GM06990 (cell line): ENCODE measurements at regions not wholly inside any gene's neighbourhood (a gene's known extent, or its start where the extent isn't known, plus 50 kb on each side); places are given as distances from the start of the nearest gene placed in this dataset.

Source experiments
- DNase-seq: peaks from one replicate; pipeline ENCODE4 v3.0.0-alpha.2; 2011; ENCODE audit not compliant: insufficient read length; ENCODE audit errors: extremely low read depth
- H3K27me3 ChIP-seq: replicated peaks from 2 replicates; pipeline ENCODE4 v1.6.0; 2011; ENCODE audit warnings: low read length; ENCODE audit not compliant: control insufficient read depth, insufficient read depth
- H3K36me3 ChIP-seq: 2 replicates; pipeline ENCODE4 v1.5.1; 2011; ENCODE audit warnings: low read length; ENCODE audit not compliant: control insufficient read depth, insufficient read depth
- H3K4me3 ChIP-seq: replicated peaks from 2 replicates; pipeline ENCODE4 v1.5.1; 2011; ENCODE audit warnings: low read depth, mild to moderate bottlenecking, control low read depth, low read length
- TF ChIP-seq, protein P1 (sequence below): IDR thresholded peaks from 2 replicates; pipeline ENCODE4 v1.5.1; 2011; ENCODE audit warnings: low read length, control low read depth, mild to moderate bottlenecking, inconsistent platforms; ENCODE audit not compliant: insufficient read depth, poor library complexity, severe bottlenecking

DNA sequence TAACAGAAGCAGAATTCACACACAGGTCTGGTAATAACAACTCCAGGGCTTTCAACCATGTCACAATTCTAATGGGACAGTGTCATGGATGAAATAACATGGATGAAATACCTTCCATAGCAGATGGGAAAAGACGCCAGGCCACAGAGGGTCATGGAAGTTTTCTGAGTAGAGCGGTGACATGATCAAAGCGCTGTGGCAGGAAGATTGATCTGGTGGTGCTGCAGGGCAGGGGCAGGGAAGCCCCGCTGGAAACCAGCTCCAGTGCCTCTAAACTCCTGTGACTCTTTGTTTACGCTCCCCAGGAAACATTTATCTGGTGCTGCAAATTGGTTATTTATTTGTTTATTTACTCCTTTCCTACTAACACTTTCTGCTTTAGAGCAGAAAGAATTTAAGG, 108.3 kb upstream of the HMGA2 start:
- Histone ChIP-seq H3K36me3 (no peaks in the 10 kb centered on the region), H3K4me3 (no peak overlapping the region), H3K27me3 (peaks cover 1% of the 10 kb centered on the region)
- TF ChIP-seq, protein P1, sequence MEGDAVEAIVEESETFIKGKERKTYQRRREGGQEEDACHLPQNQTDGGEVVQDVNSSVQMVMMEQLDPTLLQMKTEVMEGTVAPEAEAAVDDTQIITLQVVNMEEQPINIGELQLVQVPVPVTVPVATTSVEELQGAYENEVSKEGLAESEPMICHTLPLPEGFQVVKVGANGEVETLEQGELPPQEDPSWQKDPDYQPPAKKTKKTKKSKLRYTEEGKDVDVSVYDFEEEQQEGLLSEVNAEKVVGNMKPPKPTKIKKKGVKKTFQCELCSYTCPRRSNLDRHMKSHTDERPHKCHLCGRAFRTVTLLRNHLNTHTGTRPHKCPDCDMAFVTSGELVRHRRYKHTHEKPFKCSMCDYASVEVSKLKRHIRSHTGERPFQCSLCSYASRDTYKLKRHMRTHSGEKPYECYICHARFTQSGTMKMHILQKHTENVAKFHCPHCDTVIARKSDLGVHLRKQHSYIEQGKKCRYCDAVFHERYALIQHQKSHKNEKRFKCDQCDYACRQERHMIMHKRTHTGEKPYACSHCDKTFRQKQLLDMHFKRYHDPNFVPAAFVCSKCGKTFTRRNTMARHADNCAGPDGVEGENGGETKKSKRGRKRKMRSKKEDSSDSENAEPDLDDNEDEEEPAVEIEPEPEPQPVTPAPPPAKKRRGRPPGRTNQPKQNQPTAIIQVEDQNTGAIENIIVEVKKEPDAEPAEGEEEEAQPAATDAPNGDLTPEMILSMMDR: no peak
- DNase-seq: no peak

DNA sequence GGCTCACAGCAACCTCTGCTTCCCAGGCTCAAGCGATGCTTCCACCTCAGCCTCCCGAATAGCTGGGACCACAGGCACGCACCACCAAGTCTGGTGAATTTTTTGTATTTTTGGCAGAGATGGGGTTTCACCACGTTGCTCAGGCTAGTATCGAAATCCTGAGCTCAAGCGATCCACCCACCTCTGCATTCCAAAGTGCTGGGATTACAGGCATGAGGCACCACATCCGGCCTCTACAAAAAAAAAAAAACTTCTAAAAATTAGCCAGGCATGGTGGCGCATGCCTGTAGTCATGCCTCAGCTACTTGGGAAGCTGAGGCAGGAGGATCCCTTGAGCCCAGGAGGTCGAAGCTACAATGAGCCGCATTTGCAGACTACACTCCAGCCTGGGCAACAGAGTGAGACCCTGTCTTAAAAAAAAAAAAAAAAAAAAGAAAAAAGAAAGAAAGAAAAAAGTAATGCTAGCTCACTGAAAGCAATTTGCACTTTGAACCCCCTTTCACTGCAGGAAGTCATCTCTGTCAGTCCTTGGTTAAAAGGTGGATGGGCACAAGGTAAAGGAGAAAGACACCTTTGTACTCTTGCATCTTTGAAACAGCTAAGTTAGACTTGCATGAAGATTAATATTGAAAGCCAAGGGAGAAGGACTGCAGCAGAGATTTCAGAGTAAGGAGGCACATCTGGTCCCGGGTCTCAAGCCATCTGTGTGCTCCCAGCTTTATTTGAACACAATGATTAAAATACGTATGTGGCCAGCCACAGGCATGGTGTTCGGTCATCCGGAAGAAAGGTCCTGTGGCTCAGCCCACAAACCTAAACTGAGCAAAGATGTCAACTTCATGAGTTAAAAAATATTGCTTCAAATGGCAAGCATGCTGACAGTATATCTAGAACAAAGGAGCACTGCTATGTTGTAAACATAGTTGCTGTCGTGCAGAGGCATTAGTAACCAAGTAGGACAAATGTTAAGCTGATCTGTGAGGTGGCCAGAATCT, 103.8 kb upstream of the HMGA2 start:
- no peak for DNase-seq
- H3K27me3 ChIP-seq: no peaks in the 10 kb centered on the region; the same call in 1 of the 2 replicates
- TF ChIP-seq, protein P1: no peak

DNA sequence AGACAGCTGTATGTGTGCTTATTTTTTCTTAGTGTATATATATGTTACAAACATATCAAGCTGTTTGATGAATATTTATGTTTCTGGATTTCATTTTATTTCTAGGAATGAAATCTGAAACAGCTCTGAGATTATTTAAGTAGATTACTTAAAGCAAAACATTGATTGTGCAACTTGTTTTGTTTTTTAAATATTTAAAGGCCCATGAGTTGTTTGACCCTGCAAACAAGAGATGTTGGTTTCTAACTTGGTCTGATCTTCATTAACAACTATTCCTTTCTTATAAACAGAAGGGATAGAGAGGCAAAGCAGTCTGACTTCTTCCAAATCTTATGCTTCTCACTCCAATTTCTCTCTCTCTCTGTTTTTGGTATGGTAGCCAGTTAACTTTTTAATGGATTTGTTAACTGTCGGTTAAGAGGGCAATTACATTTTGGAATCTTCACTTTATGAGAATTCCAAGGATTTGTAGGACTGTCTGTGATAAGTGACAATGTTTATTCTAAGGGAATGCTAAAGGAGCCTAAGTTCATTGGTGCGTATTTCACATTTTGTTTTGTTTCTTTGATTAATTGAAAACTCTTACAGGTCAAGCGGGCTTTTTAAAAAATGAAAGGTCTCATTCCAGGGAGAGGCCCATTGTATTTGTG, 102.6 kb upstream of the HMGA2 start:
- no peaks in the 10 kb centered on the region; the same call in 1 of the 2 replicates for H3K27me3 ChIP-seq
- TF ChIP-seq, protein P1: no peak
- H3K4me3 ChIP-seq: no peak overlapping the region
- no peaks in the 10 kb centered on the region for H3K36me3 ChIP-seq
- DNase-seq: no peak

More for the DNA sequence above, 103.8 kb upstream of the HMGA2 start:
- Histone ChIP-seq H3K36me3 (no peaks in the 10 kb centered on the region), H3K4me3 (no peak overlapping the region)

DNA sequence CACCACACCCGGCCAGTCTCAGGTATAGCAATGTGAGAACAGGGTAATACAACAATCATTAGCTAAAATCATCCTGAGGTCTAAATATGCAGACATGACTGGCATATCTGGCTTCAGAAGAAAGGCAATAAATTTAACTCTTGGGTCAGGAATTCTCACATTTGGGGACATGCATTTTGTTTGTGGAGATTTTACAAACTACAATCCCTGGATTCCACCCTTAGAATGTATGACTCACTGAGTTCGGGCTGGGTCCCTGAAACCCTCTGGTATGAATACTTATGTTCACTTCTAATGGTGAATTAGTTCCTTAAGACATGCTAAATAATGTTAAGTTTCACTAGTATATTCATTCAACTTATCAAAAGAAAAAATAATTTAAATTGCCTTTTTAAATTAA, 98.9 kb upstream of the HMGA2 start:
- Histone ChIP-seq H3K36me3 (no peaks in the 10 kb centered on the region), H3K27me3 (no peaks in the 10 kb centered on the region; the same call in 1 of the 2 replicates), H3K4me3 (no peak overlapping the region)
- TF ChIP-seq, protein P1: no peak
- no peak for DNase-seq

DNA sequence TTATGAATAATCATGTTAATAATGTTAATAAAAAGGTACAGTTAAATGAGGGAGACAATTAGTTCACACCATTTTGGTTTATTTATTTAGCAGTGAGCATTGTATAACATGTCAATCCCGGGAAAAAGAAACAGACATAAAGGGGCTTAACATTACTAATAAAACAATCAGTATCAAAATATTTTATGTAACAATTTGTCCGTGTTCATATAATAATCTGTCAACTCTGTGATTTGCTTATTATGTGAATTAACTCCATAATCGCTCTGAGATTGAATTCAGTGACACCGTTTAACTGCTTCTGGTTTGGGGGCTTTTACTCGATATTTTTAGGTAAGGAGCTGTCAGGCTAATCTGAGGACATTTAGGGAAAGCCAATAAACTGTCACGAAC, 95.8 kb upstream of the HMGA2 start:
- H3K36me3 ChIP-seq: no peaks in the 10 kb centered on the region
- H3K4me3 ChIP-seq: no peak overlapping the region
- TF ChIP-seq, protein P1: no peak
- no peak for DNase-seq
- no peaks in the 10 kb centered on the region; the same call in 1 of the 2 replicates for H3K27me3 ChIP-seq
